SK-N-SH treated with all-trans-retinoic acid at 6 μM for 48 hours (cell line): ENCODE measurements at regions not wholly inside any gene's neighbourhood (a gene's known extent, or its start where the extent isn't known, plus 50 kb on each side); places are given as distances from the start of the nearest gene placed in this dataset.

Source experiments
- ATAC-seq: fragments of 200-7000 bp; cut with Tn5 transposase; 3 replicates; pipeline ENCODE4 v1.9.1; 2020; ENCODE audit warnings: mild to moderate bottlenecking, moderate library complexity
- ARNTL ChIP-seq: fragments of 450-650 bp; formaldehyde crosslinking; IDR thresholded peaks from 2 replicates; pipeline ENCODE4 v1.5.0; 2020; ENCODE audit warnings: low read depth, mild to moderate bottlenecking, moderate library complexity, borderline replicate concordance
- BACH2 ChIP-seq: fragments of 250-450 bp; sonication (Bioruptor Pico); IDR thresholded peaks from 2 replicates; pipeline ENCODE4 v1.9.0; 2021; ENCODE audit warnings: mild to moderate bottlenecking, borderline replicate concordance
- CREB5 ChIP-seq: fragments of 250-450 bp; sonication (Bioruptor Pico); IDR thresholded peaks from 2 replicates; pipeline ENCODE4 v1.5.1; 2020; ENCODE audit warnings: low read depth, mild to moderate bottlenecking, moderate library complexity
- CSDC2 ChIP-seq: fragments of 250-450 bp; sonication (Bioruptor Pico); IDR thresholded peaks from 2 replicates; pipeline ENCODE4 v1.5.0; 2020; ENCODE audit warnings: mild to moderate bottlenecking, moderate library complexity
- CSRNP3 ChIP-seq: fragments of 250-450 bp; sonication (Bioruptor Pico); IDR thresholded peaks from 2 replicates; pipeline ENCODE4 v1.5.1; 2021; ENCODE audit warnings: mild to moderate bottlenecking, moderate library complexity
- ESRRG ChIP-seq: fragments of 250-450 bp; sonication (Bioruptor Pico); IDR thresholded peaks from 2 replicates; pipeline ENCODE4 v1.6.1; 2021; ENCODE audit warnings: mild to moderate bottlenecking
- GLIS3 ChIP-seq: fragments of 250-450 bp; sonication (Bioruptor Pico); IDR thresholded peaks from 2 replicates; pipeline ENCODE4 v1.5.0; 2020; ENCODE audit warnings: mild to moderate bottlenecking, moderate library complexity
- ISL1 ChIP-seq: fragments of 250-450 bp; sonication (Bioruptor Pico); IDR thresholded peaks from 2 replicates; pipeline ENCODE4 v2.1.2; 2022; ENCODE audit warnings: mild to moderate bottlenecking, moderate library complexity
- OSR1 ChIP-seq: fragments of 250-450 bp; sonication (Bioruptor Pico); IDR thresholded peaks from 2 replicates; pipeline ENCODE4 v1.8.0; 2022; ENCODE audit warnings: moderate library complexity, mild to moderate bottlenecking, inconsistent platforms
- PATZ1 ChIP-seq: fragments of 250-450 bp; sonication (Bioruptor Pico); IDR thresholded peaks from 2 replicates; pipeline ENCODE4 v1.8.0; 2020; ENCODE audit warnings: mild to moderate bottlenecking, moderate library complexity, borderline replicate concordance
- POU6F1 ChIP-seq: fragments of 250-450 bp; sonication (Bioruptor Pico); IDR thresholded peaks from 2 replicates; pipeline ENCODE4 v1.8.0; 2021; ENCODE audit warnings: low read depth, mild to moderate bottlenecking, moderate library complexity, borderline replicate concordance
- PPARA ChIP-seq: fragments of 250-450 bp; sonication (Bioruptor Pico); IDR thresholded peaks from 2 replicates; pipeline ENCODE4 v1.5.0; 2020; ENCODE audit warnings: mild to moderate bottlenecking, borderline replicate concordance
- RARB ChIP-seq: fragments of 250-450 bp; sonication (Bioruptor Pico); IDR thresholded peaks from 2 replicates; pipeline ENCODE4 v1.8.0; 2021; ENCODE audit warnings: mild to moderate bottlenecking, moderate library complexity
- SNAI2 ChIP-seq: fragments of 250-450 bp; sonication (Bioruptor Pico); IDR thresholded peaks from 2 replicates; pipeline ENCODE4 v1.5.0; 2020; ENCODE audit warnings: mild to moderate bottlenecking, moderate library complexity
- TCF4 ChIP-seq: fragments of 250-450 bp; sonication (Bioruptor Pico); IDR thresholded peaks from 2 replicates; pipeline ENCODE4 v1.8.0; 2021; ENCODE audit warnings: mild to moderate bottlenecking, moderate library complexity, borderline replicate concordance
- TOX ChIP-seq: fragments of 250-450 bp; sonication (Bioruptor Pico); IDR thresholded peaks from 2 replicates; pipeline ENCODE4 v1.8.0; 2021; ENCODE audit warnings: mild to moderate bottlenecking, moderate library complexity, borderline replicate concordance
- TSHZ2 ChIP-seq: fragments of 250-450 bp; sonication (Bioruptor Pico); IDR thresholded peaks from 2 replicates; pipeline ENCODE4 v1.5.0; 2020; ENCODE audit warnings: mild to moderate bottlenecking, moderate library complexity
- ZC3H10 ChIP-seq: fragments of 250-450 bp; sonication (Bioruptor Pico); IDR thresholded peaks from 2 replicates; pipeline ENCODE4 v1.5.1; 2021; ENCODE audit warnings: mild to moderate bottlenecking, moderate library complexity
- ZFP3 ChIP-seq: fragments of 250-450 bp; sonication (Bioruptor Pico); IDR thresholded peaks from 2 replicates; pipeline ENCODE4 v1.5.0; 2020; ENCODE audit warnings: mild to moderate bottlenecking, moderate library complexity
- ZFP30 ChIP-seq: fragments of 450-650 bp; formaldehyde crosslinking; IDR thresholded peaks from 2 replicates; pipeline ENCODE4 v1.5.0; 2022; ENCODE audit warnings: mild to moderate bottlenecking, moderate library complexity
- ZNF70 ChIP-seq: fragments of 450-650 bp; formaldehyde crosslinking; IDR thresholded peaks from 2 replicates; pipeline ENCODE4 v1.5.0; 2020; ENCODE audit warnings: mild to moderate bottlenecking, moderate library complexity
- ZNF8 ChIP-seq: fragments of 450-650 bp; formaldehyde crosslinking; IDR thresholded peaks from 2 replicates; pipeline ENCODE4 v1.5.0; 2020; ENCODE audit warnings: mild to moderate bottlenecking, moderate library complexity

GRCh38 chr2:66059332-66059731 lies 375.6 kb upstream of the MEIS1 start:
- ATAC-seq, result no peak
- TF ChIP-seq ZC3H10 (CRISPR knock-in tag), result no peak
- TF ChIP-seq ZFP30 (CRISPR knock-in tag), result no peak
- no peak for TF ChIP-seq CSDC2 (CRISPR knock-in tag)
- TF ChIP-seq TCF4 (CRISPR knock-in tag), result no peak
- TF ChIP-seq TSHZ2, result no peak
- TF ChIP-seq GLIS3, result no peak
- TF ChIP-seq RARB, result no peak
- TF ChIP-seq CREB5, result no peak
- no peak for TF ChIP-seq ISL1
- no peak for TF ChIP-seq PPARA (CRISPR knock-in tag)
- no peak for TF ChIP-seq SNAI2 (CRISPR knock-in tag)
- no peak for TF ChIP-seq OSR1 (CRISPR knock-in tag)
- no peak for TF ChIP-seq TOX
- TF ChIP-seq, all 23 proteins: peak for 0

GRCh38 chr2:66058675-66059074 lies 376.2 kb upstream of the MEIS1 start:
- no peak for TF ChIP-seq ZFP3 (CRISPR knock-in tag)
- TF ChIP-seq ZC3H10 (CRISPR knock-in tag), result no peak
- TF ChIP-seq ZNF8 (CRISPR knock-in tag), result no peak
- TF ChIP-seq PATZ1, result no peak
- no peak for TF ChIP-seq ISL1
- no peak for ATAC-seq

GRCh38 chr2:66057844-66058243 lies 377.1 kb upstream of the MEIS1 start:
- ATAC-seq, result no peak
- TF ChIP-seq ISL1 (peak; percentile 97), RARB (no peak), BACH2 (no peak), TSHZ2 (peak; percentile 77; the same call in 1 of the 2 replicates), ZNF70 (CRISPR knock-in tag) (no peak), CREB5 (peak; percentile 88), ZNF8 (CRISPR knock-in tag) (peak; percentile 32; the same call in 1 of the 2 replicates), GLIS3 (0 out of 2 replicates have a peak, but pooled peaks have one; percentile 12), OSR1 (CRISPR knock-in tag) (no peak), ZFP30 (CRISPR knock-in tag) (no peak), ESRRG (CRISPR knock-in tag) (peak; percentile 90; the same call in 1 of the 2 replicates), PATZ1 (0 out of 2 replicates have a peak, but pooled peaks have one; percentile 20), PPARA (CRISPR knock-in tag) (no peak), ZC3H10 (CRISPR knock-in tag) (no peak), TCF4 (CRISPR knock-in tag) (peak; percentile 97), ARNTL (CRISPR knock-in tag) (no peak), SNAI2 (CRISPR knock-in tag) (no peak), POU6F1 (no peak), CSDC2 (CRISPR knock-in tag) (no peak), CSRNP3 (CRISPR knock-in tag) (peak; percentile 71; the same call in 1 of the 2 replicates)
